ENCODE measurements at regions not wholly inside any gene's neighbourhood (a gene's known extent, or its start where the extent isn't known, plus 50 kb on each side); places are given as distances from the start of the nearest gene placed in this dataset.

DNA sequence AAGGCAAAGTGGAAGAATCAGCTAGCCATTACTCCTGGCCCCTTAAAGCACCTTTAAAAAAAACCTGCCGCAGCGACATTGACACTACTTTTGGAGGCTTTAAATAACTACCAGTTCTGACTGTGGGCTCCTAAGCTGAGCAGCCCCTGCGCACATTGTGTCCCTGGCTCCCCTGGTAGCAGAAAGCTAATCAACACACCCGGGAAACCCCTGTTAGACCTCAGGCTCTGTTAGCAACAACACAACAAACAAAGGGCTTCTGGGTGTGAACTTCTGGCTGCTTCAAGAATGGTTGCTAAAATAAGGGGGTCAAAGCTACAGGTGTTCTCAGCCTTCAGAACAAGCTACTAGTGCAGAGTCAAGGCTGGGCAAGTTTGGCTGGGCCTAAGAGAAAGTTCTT, 83.6 kb downstream of the TMEM100 start:
- DNase-seq (ENCODE audit: low read depth, low spot score) (no peak), FAIRE-seq (no peak)
- no peaks in the 10 kb centered on the region for H3K36me3 ChIP-seq (ENCODE audit: control insufficient read depth in 2 of 2, extremely low read depth in 1 of 2, insufficient read depth in 2 of 2, low read length in 2 of 2)
- no peak overlapping the region for H3K4me3 ChIP-seq (replicated peaks in 1 of 3; ENCODE audit: insufficient read depth in 1 of 3, low read depth in 1 of 3, low read length in 3 of 3)
- no peak overlapping the region for H3K27ac ChIP-seq (ENCODE audit: insufficient read depth, low read depth, low read length)
- intact Hi-C loops (cut with micrococcal nuclease) (no loop called here), dilution Hi-C loops (cut with MboI; ENCODE audit: extremely low pct_ligation_motif_present, low sequenced_read_pairs) (no loop called here)
- TF ChIP-seq GATA2 (IDR thresholded peaks at IDR 0.05; ENCODE audit: insufficient read depth, insufficient read length, low read depth, low read length) (no peak), MYC (IDR thresholded peaks at IDR 0.05; ENCODE audit: low read depth, low read length) (no peak), JUN (IDR thresholded peaks at IDR 0.05; ENCODE audit: borderline replicate concordance, insufficient read depth, insufficient read length, low read depth) (no peak), POLR2A (IDR thresholded peaks at IDR 0.05; ENCODE audit: low read depth, low read length) (no peak), EZH2 (IDR thresholded peaks at IDR 0.05; ENCODE audit: borderline replicate concordance, low read depth, low read length, severe bottlenecking) (no peak), POLR2AphosphoS5 (IDR thresholded peaks at IDR 0.05; ENCODE audit: insufficient read depth, low read depth, low read length) (no peak), FOS (IDR thresholded peaks at IDR 0.05; ENCODE audit: borderline replicate concordance, insufficient read depth, low read length) (no peak)
- TF ChIP-seq, protein P1, sequence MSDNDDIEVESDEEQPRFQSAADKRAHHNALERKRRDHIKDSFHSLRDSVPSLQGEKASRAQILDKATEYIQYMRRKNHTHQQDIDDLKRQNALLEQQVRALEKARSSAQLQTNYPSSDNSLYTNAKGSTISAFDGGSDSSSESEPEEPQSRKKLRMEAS (IDR thresholded peaks at IDR 0.05; ENCODE audit: insufficient read depth, insufficient read length): no peak
- TF ChIP-seq, protein P2, sequence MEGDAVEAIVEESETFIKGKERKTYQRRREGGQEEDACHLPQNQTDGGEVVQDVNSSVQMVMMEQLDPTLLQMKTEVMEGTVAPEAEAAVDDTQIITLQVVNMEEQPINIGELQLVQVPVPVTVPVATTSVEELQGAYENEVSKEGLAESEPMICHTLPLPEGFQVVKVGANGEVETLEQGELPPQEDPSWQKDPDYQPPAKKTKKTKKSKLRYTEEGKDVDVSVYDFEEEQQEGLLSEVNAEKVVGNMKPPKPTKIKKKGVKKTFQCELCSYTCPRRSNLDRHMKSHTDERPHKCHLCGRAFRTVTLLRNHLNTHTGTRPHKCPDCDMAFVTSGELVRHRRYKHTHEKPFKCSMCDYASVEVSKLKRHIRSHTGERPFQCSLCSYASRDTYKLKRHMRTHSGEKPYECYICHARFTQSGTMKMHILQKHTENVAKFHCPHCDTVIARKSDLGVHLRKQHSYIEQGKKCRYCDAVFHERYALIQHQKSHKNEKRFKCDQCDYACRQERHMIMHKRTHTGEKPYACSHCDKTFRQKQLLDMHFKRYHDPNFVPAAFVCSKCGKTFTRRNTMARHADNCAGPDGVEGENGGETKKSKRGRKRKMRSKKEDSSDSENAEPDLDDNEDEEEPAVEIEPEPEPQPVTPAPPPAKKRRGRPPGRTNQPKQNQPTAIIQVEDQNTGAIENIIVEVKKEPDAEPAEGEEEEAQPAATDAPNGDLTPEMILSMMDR (IDR thresholded peaks at IDR 0.05; ENCODE audit: extremely low read depth in 1 of 2, insufficient read depth in 1 of 2, low read depth in 1 of 2, low read length in 2 of 2): no peak
- peaks cover 0 to 3% of the 10 kb centered on the region in 2 experiments for H3K27me3 ChIP-seq (ENCODE audit: control insufficient read depth in 2 of 2, insufficient read depth in 2 of 2, low read length in 2 of 2)
- H3K9me3 ChIP-seq (replicated peaks; ENCODE audit: control insufficient read depth, insufficient read depth, low read length): no peaks in the 10 kb centered on the region
- no peaks in the 10 kb centered on the region for H3K79me2 ChIP-seq (ENCODE audit: control insufficient read depth, insufficient read depth, low read length)
- no peak overlapping the region for H2AFZ ChIP-seq (ENCODE audit: low read depth, low read length)
- no peaks in the 10 kb centered on the region for H3K9me1 ChIP-seq (replicated peaks; ENCODE audit: control insufficient read depth, extremely low read depth, insufficient read depth, low read length)
- no peaks in the 10 kb centered on the region for H4K20me1 ChIP-seq (replicated peaks; ENCODE audit: control insufficient read depth, extremely low read depth, insufficient read depth, low read length)
- ChIA-PET CTCF (interaction anchor here (0.8 to 4.3 kb wide), 3 partner anchors 23 to 125 kb away, joined by 3 to 54 read pairs (median 3); no protein-coding TSS in a partner anchor), POLR2A (no interaction called here)
- BruUV-seq (replicated peaks): no TSS peak
- H3K9ac ChIP-seq (replicated peaks; ENCODE audit: extremely low read depth, insufficient read depth, low read length): no peak overlapping the region
- no peaks in the 10 kb centered on the region for H3K4me1 ChIP-seq (ENCODE audit: control insufficient read depth, extremely low read depth, insufficient read depth, low read length)
- no peak overlapping the region for H3K4me2 ChIP-seq (ENCODE audit: insufficient read depth, low read length)
